CD14-positive monocyte (primary cell): ENCODE measurements at regions not wholly inside any gene's neighbourhood (a gene's known extent, or its start where the extent isn't known, plus 50 kb on each side); places are given as distances from the start of the nearest gene placed in this dataset.
"Not testable (repeated sequence)": the region's sequence is repeated elsewhere in the genome, so short reads cannot be mapped to it uniquely, and the experiment has no call there.

Source experiments
- DNase-seq, 3 donors: peaks; one replicate each; pipeline ENCODE4 v3.0.0-alpha.2; 2011 to 2022
- H2AFZ ChIP-seq: 2 replicates; pipeline ENCODE4 v1.6.0; 2012; ENCODE audit warnings: mild to moderate bottlenecking, low read depth, low read length, inconsistent platforms; ENCODE audit not compliant: insufficient read depth, poor library complexity, severe bottlenecking
- H3K27ac ChIP-seq, 2 donors: 1 replicate in 1 of 2; 2 replicates in 1 of 2; pipeline ENCODE4 v1.5.1; 2012 to 2013; ENCODE audit warnings: low read length in 2 of 2, control low read depth in 1 of 2, inconsistent platforms in 1 of 2, low read depth in 1 of 2, mild to moderate bottlenecking in 1 of 2
- H3K27me3 ChIP-seq, 2 donors: one replicate each; pipeline versions ENCODE4 v1.6.0 to v1.6.1; 2011 to 2013; ENCODE audit warnings: low read length in 2 of 2; ENCODE audit not compliant: control insufficient read depth in 2 of 2, insufficient read depth in 2 of 2
- H3K36me3 ChIP-seq, 2 donors: replicated peaks in 1 of 2; 1 replicate in 1 of 2; 2 replicates in 1 of 2; pipeline versions ENCODE4 v1.5.1 to v1.6.1; 2012 to 2013; ENCODE audit warnings: low read length in 2 of 2, control low read depth in 1 of 2, inconsistent platforms in 1 of 2, mild to moderate bottlenecking in 1 of 2; ENCODE audit not compliant: insufficient read depth in 2 of 2, control insufficient read depth in 1 of 2
- H3K4me1 ChIP-seq, 2 donors: 1 replicate in 1 of 2; 2 replicates in 1 of 2; pipeline versions ENCODE4 v1.5.1 to v1.6.1; 2012 to 2013; ENCODE audit warnings: low read length in 2 of 2, control low read depth in 1 of 2, inconsistent platforms in 1 of 2, mild to moderate bottlenecking in 1 of 2, moderate library complexity in 1 of 2; ENCODE audit not compliant: insufficient read depth in 2 of 2, control insufficient read depth in 1 of 2
- H3K4me2 ChIP-seq: replicated peaks from 2 replicates; pipeline ENCODE3; 2012; ENCODE audit warnings: low read length, moderate library complexity, mild to moderate bottlenecking; ENCODE audit not compliant: poor library complexity, severe bottlenecking; ENCODE audit errors: extremely low read depth
- H3K4me3 ChIP-seq, 3 experiments: fragments of 200-600 bp in 1 of 3; sonication (generic) in 1 of 3; replicated peaks in 1 of 3; 1 replicate in 2 of 3; 2 replicates in 1 of 3; pipeline ENCODE4 v1.5.1; 2011 to 2013; ENCODE audit warnings: low read length in 3 of 3, mild to moderate bottlenecking in 3 of 3, control low read depth in 2 of 3, low read depth in 2 of 3, inconsistent platforms in 1 of 3, moderate library complexity in 1 of 3
- H3K79me2 ChIP-seq: 2 replicates; pipeline ENCODE4 v1.6.0; 2012; ENCODE audit warnings: mild to moderate bottlenecking, control low read depth, inconsistent platforms, low read length, moderate library complexity; ENCODE audit not compliant: insufficient read depth
- H3K9ac ChIP-seq: 2 replicates; pipeline ENCODE4 v1.6.0; 2017; ENCODE audit warnings: low read length, mild to moderate bottlenecking; ENCODE audit not compliant: insufficient read depth, poor library complexity, severe bottlenecking
- H3K9me3 ChIP-seq, 2 donors: replicated peaks in 1 of 2; 1 replicate in 1 of 2; 2 replicates in 1 of 2; pipeline versions ENCODE4 v1.5.1 to v1.6.1; 2012 to 2013; ENCODE audit warnings: low read length in 2 of 2, control low read depth in 1 of 2; ENCODE audit not compliant: control insufficient read depth in 1 of 2, insufficient read depth in 1 of 2
- H4K20me1 ChIP-seq: 2 replicates; pipeline ENCODE4 v1.6.0; 2012; ENCODE audit warnings: mild to moderate bottlenecking, low read length, control low read depth, moderate library complexity; ENCODE audit not compliant: insufficient read depth
- H3K27ac Mint-ChIP-seq, 7 donors: one replicate each; pipeline ENCODE4 v1.8.0; 2020; ENCODE audit warnings: mild to moderate bottlenecking in 7 of 7, mixed read lengths in 7 of 7, moderate library complexity in 6 of 7, inconsistent platforms in 2 of 7
- H3K27me3 Mint-ChIP-seq, 3 donors: one replicate each; pipeline ENCODE4 v1.8.0; 2021 to 2022; ENCODE audit warnings: low read depth in 3 of 3, mild to moderate bottlenecking in 3 of 3, mixed read lengths in 3 of 3, moderate library complexity in 3 of 3, inconsistent platforms in 1 of 3
- H3K36me3 Mint-ChIP-seq, 2 donors: one replicate each; pipeline ENCODE4 v1.8.0; 2020; ENCODE audit warnings: mixed read lengths in 2 of 2, inconsistent platforms in 1 of 2, mild to moderate bottlenecking in 1 of 2
- H3K4me1 Mint-ChIP-seq: one replicate; pipeline ENCODE4 v1.8.0; 2020; ENCODE audit warnings: mild to moderate bottlenecking, mixed read lengths
- H3K4me3 Mint-ChIP-seq, 2 donors: one replicate each; pipeline ENCODE4 v1.8.0; 2020; ENCODE audit warnings: mild to moderate bottlenecking in 2 of 2, mixed read lengths in 2 of 2, moderate library complexity in 1 of 2
- H3K9me3 Mint-ChIP-seq, 7 donors: one replicate each; pipeline ENCODE4 v1.8.0; 2020 to 2022; ENCODE audit warnings: mixed read lengths in 7 of 7, mild to moderate bottlenecking in 6 of 7, moderate library complexity in 6 of 7, inconsistent platforms in 2 of 7
- CTCF ChIP-seq: fragments of 200-600 bp; IDR thresholded peaks from one replicate; pipeline ENCODE4 v1.8.0; 2022; ENCODE audit warnings: antibody characterized with exemption, mild to moderate bottlenecking
- WGBS: methylation state at CpG from one replicate; pipeline ENCODE4 v1.1.5; 2013; ENCODE audit warnings: missing lambda C conversion rate; ENCODE audit not compliant: insufficient coverage; 5-methylcytosine and 5-hydroxymethylcytosine counted together
- intact Hi-C, 2 donors: fragments of 100-400 bp; cut with micrococcal nuclease; formaldehyde crosslinking; loops; one replicate each; pipeline versions ENCODE4 v1.15.0 to v1.15.1; 2023

GRCh38 chr4:189809839-189810238, 130.8 kb upstream of the FRG1 start:
- H3K4me3 Mint-ChIP-seq, result no peak overlapping the region
- H3K27ac Mint-ChIP-seq, result no peak overlapping the region
- no peaks in the 10 kb centered on the region for H3K36me3 Mint-ChIP-seq
- TF ChIP-seq CTCF, result no peak
- peaks cover 4 to 28% of the 10 kb centered on the region in 2 donors for H3K9me3 ChIP-seq
- no peaks in the 10 kb centered on the region for H4K20me1 ChIP-seq
- intact Hi-C loops, result no loop called here
- no peak overlapping the region for H3K27ac ChIP-seq
- H3K4me1 ChIP-seq, result no peaks in the 10 kb centered on the region
- peaks cover 2 to 7% (median 3%) of the 10 kb centered on the region in 3 donors for H3K27me3 Mint-ChIP-seq
- no peak overlapping the region for H3K9ac ChIP-seq
- no peaks in the 10 kb centered on the region for H3K27me3 ChIP-seq
- WGBS, result 94% methylated on average over 8 of the region's 9 CpGs
- no peak for DNase-seq
- H2AFZ ChIP-seq, result no peak overlapping the region
- H3K36me3 ChIP-seq, result no peaks in the 10 kb centered on the region
- no peak overlapping the region for H3K4me2 ChIP-seq
- H3K4me1 Mint-ChIP-seq, result no peaks in the 10 kb centered on the region
- no peak overlapping the region for H3K4me3 ChIP-seq
- no peaks in the 10 kb centered on the region for H3K79me2 ChIP-seq
- peaks cover 13 to 36% (median 19%) of the 10 kb centered on the region in 7 donors for H3K9me3 Mint-ChIP-seq

- H3K4me2 ChIP-seq, H3K4me3 Mint-ChIP-seq, DNase-seq, H3K27ac ChIP-seq, H3K27ac Mint-ChIP-seq, H3K4me1 ChIP-seq, H3K36me3 Mint-ChIP-seq, H3K27me3 ChIP-seq, H3K36me3 ChIP-seq, intact Hi-C loops, H4K20me1 ChIP-seq, H2AFZ ChIP-seq, H3K79me2 ChIP-seq, H3K9ac ChIP-seq, H3K4me1 Mint-ChIP-seq, H3K4me3 ChIP-seq, H3K27me3 Mint-ChIP-seq: not testable (repeated sequence)
- peaks cover 11 to 36% (median 20%) of the 10 kb centered on the region in 7 donors for H3K9me3 Mint-ChIP-seq
- 41% methylated on average over 18 of the region's 75 CpGs for WGBS
- H3K9me3 ChIP-seq, result peaks cover 4 to 25% of the 10 kb centered on the region in 2 donors
Observed at GRCh38 chr4:189810318-189811181, 130.1 kb upstream of the FRG1 start.
